Neuronal stem cell (in vitro differentiated cells): ENCODE measurements at regions not wholly inside any gene's neighbourhood (a gene's known extent, or its start where the extent isn't known, plus 50 kb on each side); places are given as distances from the start of the nearest gene placed in this dataset.

Experiments
- DNase-seq: peaks from one replicate; pipeline ENCODE4 v3.0.0-alpha.2; 2013; ENCODE audit warnings: low spot score
- H2AFZ ChIP-seq: one replicate; pipeline ENCODE4 v1.6.1; 2013; ENCODE audit warnings: mild to moderate bottlenecking, low read length, inconsistent platforms
- H2AK5ac ChIP-seq: 2 replicates; pipeline ENCODE4 v1.6.1; 2013; ENCODE audit warnings: low read depth, mild to moderate bottlenecking, inconsistent platforms, low read length, moderate library complexity, mixed read lengths
- H2BK120ac ChIP-seq: 2 replicates; pipeline ENCODE4 v1.6.1; 2013; ENCODE audit warnings: low read depth, mild to moderate bottlenecking, inconsistent platforms, low read length, moderate library complexity, mixed read lengths
- H2BK12ac ChIP-seq: one replicate; pipeline ENCODE4 v1.6.1; 2013; ENCODE audit warnings: low read length, inconsistent platforms
- H2BK15ac ChIP-seq: 2 replicates; pipeline ENCODE4 v1.6.1; 2013; ENCODE audit warnings: mild to moderate bottlenecking, low read length, inconsistent platforms, mixed read lengths
- H2BK5ac ChIP-seq: one replicate; pipeline ENCODE4 v1.6.1; 2013; ENCODE audit warnings: inconsistent platforms, mild to moderate bottlenecking, low read length, moderate library complexity
- H3K14ac ChIP-seq: one replicate; pipeline ENCODE4 v1.6.1; 2013; ENCODE audit warnings: low read length, inconsistent platforms
- H3K18ac ChIP-seq: 2 replicates; pipeline ENCODE4 v1.6.1; 2013; ENCODE audit warnings: low read length, inconsistent platforms
- H3K23ac ChIP-seq: 2 replicates; pipeline ENCODE4 v1.6.1; 2013; ENCODE audit warnings: low read depth, mild to moderate bottlenecking, mixed read lengths, low read length, inconsistent platforms; ENCODE audit not compliant: poor library complexity
- H3K27ac ChIP-seq: replicated peaks from 3 replicates; pipeline ENCODE4 v1.5.1; 2013; ENCODE audit warnings: low read length, inconsistent platforms
- H3K27me3 ChIP-seq, 3 experiments: 2 replicates each; pipeline ENCODE4 v1.6.1; 2013; ENCODE audit warnings: low read length in 3 of 3, mild to moderate bottlenecking in 2 of 3, inconsistent platforms in 1 of 3, low read depth in 1 of 3, mixed read lengths in 1 of 3, moderate library complexity in 1 of 3; ENCODE audit not compliant: control insufficient read depth in 3 of 3, insufficient read depth in 3 of 3
- H3K36me3 ChIP-seq, 2 donors: replicated peaks in 1 of 2; 2 replicates each; pipeline ENCODE4 v1.6.1; 2013; ENCODE audit warnings: low read length in 2 of 2; ENCODE audit not compliant: control insufficient read depth in 2 of 2, insufficient read depth in 2 of 2
- H3K4ac ChIP-seq: 2 replicates; pipeline ENCODE4 v1.6.1; 2013; ENCODE audit warnings: inconsistent platforms, mild to moderate bottlenecking, low read length, moderate library complexity
- H3K4me1 ChIP-seq, 2 donors: 1 replicate in 1 of 2; 2 replicates in 1 of 2; pipeline ENCODE4 v1.6.1; 2013; ENCODE audit warnings: low read length in 2 of 2, low read depth in 1 of 2; ENCODE audit not compliant: control insufficient read depth in 2 of 2, insufficient read depth in 1 of 2
- H3K4me2 ChIP-seq: one replicate; pipeline ENCODE4 v1.6.1; 2013; ENCODE audit warnings: mild to moderate bottlenecking, low read length, inconsistent platforms; ENCODE audit not compliant: insufficient read depth, poor library complexity, severe bottlenecking
- H3K4me3 ChIP-seq, 2 donors: 2 replicates each; pipeline ENCODE4 v1.5.1; 2013; ENCODE audit warnings: low read length in 2 of 2, mild to moderate bottlenecking in 2 of 2, inconsistent platforms in 1 of 2, moderate library complexity in 1 of 2
- H3K79me1 ChIP-seq: one replicate; pipeline ENCODE4 v1.6.1; 2013; ENCODE audit warnings: low read depth, mild to moderate bottlenecking, inconsistent platforms, low read length, moderate library complexity
- H3K9ac ChIP-seq: one replicate; pipeline ENCODE4 v1.6.1; 2013; ENCODE audit warnings: mild to moderate bottlenecking, low read depth, low read length, inconsistent platforms; ENCODE audit not compliant: poor library complexity
- H3K9me3 ChIP-seq, 2 donors: replicated peaks in 1 of 2; 2 replicates each; pipeline versions ENCODE3 to v1.6.1; 2013; ENCODE audit warnings: low read length in 2 of 2, mild to moderate bottlenecking in 2 of 2, inconsistent platforms in 1 of 2, low read depth in 1 of 2, mixed read lengths in 1 of 2, moderate library complexity in 1 of 2; ENCODE audit not compliant: control insufficient read depth in 2 of 2, insufficient read depth in 1 of 2
- H4K8ac ChIP-seq: one replicate; pipeline ENCODE4 v1.6.1; 2013; ENCODE audit warnings: low read depth, mild to moderate bottlenecking, inconsistent platforms, low read length, moderate library complexity
- H4K91ac ChIP-seq: one replicate; pipeline ENCODE4 v1.6.1; 2013; ENCODE audit warnings: low read length, low read depth, mild to moderate bottlenecking, inconsistent platforms; ENCODE audit not compliant: poor library complexity
- WGBS, 2 donors: extraction: QIAGEN DNeasy Blood & Tissue Kit; methylation state at CpG; one replicate each; pipeline ENCODE4 v1.1.7; 2013; ENCODE audit warnings: missing lambda C conversion rate in 2 of 2, mixed read lengths in 1 of 2; ENCODE audit not compliant: insufficient read length in 2 of 2, insufficient replicate concordance in 1 of 2; ENCODE audit errors: extremely low coverage in 2 of 2; 5-methylcytosine and 5-hydroxymethylcytosine counted together

- H3K27me3 ChIP-seq: no peaks in the 10 kb centered on the region
- no peak overlapping the region for H2BK5ac ChIP-seq
- no peak overlapping the region for H2AK5ac ChIP-seq
- no peak overlapping the region for H2BK15ac ChIP-seq
- H3K4ac ChIP-seq: no peak overlapping the region
- no peak overlapping the region for H4K91ac ChIP-seq
- no peaks in the 10 kb centered on the region for H3K9me3 ChIP-seq
- no peak overlapping the region for H2AFZ ChIP-seq
- no peak overlapping the region for H4K8ac ChIP-seq
- no peak overlapping the region for H3K23ac ChIP-seq
- H3K9ac ChIP-seq: no peak overlapping the region
- H2BK12ac ChIP-seq: no peak overlapping the region
- H3K4me1 ChIP-seq: no peaks in the 10 kb centered on the region
- no peak for DNase-seq
- H3K4me3 ChIP-seq: no peak overlapping the region
- H3K36me3 ChIP-seq: no peaks in the 10 kb centered on the region
- H3K4me2 ChIP-seq: no peak overlapping the region
- WGBS, 2 donors: no CpG with 5 or more reads among the region's 6 CpGs
- H3K18ac ChIP-seq: no peak overlapping the region
- no peak overlapping the region for H3K27ac ChIP-seq
- no peaks in the 10 kb centered on the region for H3K79me1 ChIP-seq
- no peak overlapping the region for H3K14ac ChIP-seq
- H2BK120ac ChIP-seq: no peak overlapping the region
These were observed 704.4 kb upstream of the SLC35B3 start for GRCh38 chr6:9139746-9140145.

GRCh38 chr6:9138936-9139335, 703.6 kb upstream of the SLC35B3 start:
- Histone ChIP-seq H2AFZ (no peak overlapping the region), H3K9ac (no peak overlapping the region), H3K4ac (no peak overlapping the region), H4K91ac (no peak overlapping the region), H3K14ac (no peak overlapping the region), H3K9me3 (no peaks in the 10 kb centered on the region), H3K4me1 (no peaks in the 10 kb centered on the region), H2BK5ac (no peak overlapping the region), H3K79me1 (no peaks in the 10 kb centered on the region), H3K27ac (no peak overlapping the region), H3K36me3 (no peaks in the 10 kb centered on the region), H3K27me3 (no peaks in the 10 kb centered on the region), H4K8ac (no peak overlapping the region), H3K18ac (no peak overlapping the region), H3K4me2 (no peak overlapping the region), H2AK5ac (no peak overlapping the region), H2BK12ac (no peak overlapping the region), H3K23ac (no peak overlapping the region), H2BK15ac (no peak overlapping the region), H3K4me3 (no peak overlapping the region), H2BK120ac (no peak overlapping the region)
- DNase-seq: no peak
- no CpG with 5 or more reads among the region's 5 CpGs for WGBS, 2 donors

- no peak overlapping the region for H4K91ac ChIP-seq
- H3K4me2 ChIP-seq: no peak overlapping the region
- WGBS, 2 donors: no CpG with 5 or more reads among the region's 2 CpGs
- no peak overlapping the region for H2AK5ac ChIP-seq
- DNase-seq: no peak
- no peak overlapping the region for H2BK15ac ChIP-seq
- H3K9ac ChIP-seq: no peak overlapping the region
- no peak overlapping the region for H3K18ac ChIP-seq
- H2BK12ac ChIP-seq: no peak overlapping the region
- no peak overlapping the region for H3K4ac ChIP-seq
- no peak overlapping the region for H4K8ac ChIP-seq
- no peaks in the 10 kb centered on the region for H3K27me3 ChIP-seq
- no peak overlapping the region for H2BK120ac ChIP-seq
- no peak overlapping the region for H2BK5ac ChIP-seq
- H3K4me1 ChIP-seq: no peaks in the 10 kb centered on the region
- no peak overlapping the region for H3K14ac ChIP-seq
- no peak overlapping the region for H3K27ac ChIP-seq
- H3K23ac ChIP-seq: no peak overlapping the region
- no peak overlapping the region for H2AFZ ChIP-seq
- no peaks in the 10 kb centered on the region for H3K79me1 ChIP-seq
- H3K9me3 ChIP-seq: no peaks in the 10 kb centered on the region
- no peaks in the 10 kb centered on the region for H3K36me3 ChIP-seq
- no peak overlapping the region for H3K4me3 ChIP-seq
These were observed 700.9 kb upstream of the SLC35B3 start for GRCh38 chr6:9136141-9136822.

GRCh38 chr6:9131616-9132015, 696.3 kb upstream of the SLC35B3 start:
- Histone ChIP-seq H3K36me3 (no peaks in the 10 kb centered on the region), H3K14ac (no peak overlapping the region), H3K79me1 (no peaks in the 10 kb centered on the region), H2BK5ac (no peak overlapping the region), H3K4me2 (no peak overlapping the region), H2BK15ac (no peak overlapping the region), H3K9me3 (no peaks in the 10 kb centered on the region), H2BK120ac (no peak overlapping the region), H2BK12ac (no peak overlapping the region), H3K27ac (no peak overlapping the region), H3K4ac (no peak overlapping the region), H3K23ac (no peak overlapping the region), H3K4me3 (no peak overlapping the region), H3K27me3 (no peaks in the 10 kb centered on the region), H4K91ac (no peak overlapping the region), H4K8ac (no peak overlapping the region), H3K18ac (no peak overlapping the region), H2AK5ac (no peak overlapping the region), H2AFZ (no peak overlapping the region), H3K4me1 (no peaks in the 10 kb centered on the region), H3K9ac (no peak overlapping the region)
- no peak for DNase-seq
- no CpG with 5 or more reads among the region's 8 CpGs for WGBS, 2 donors
